ENCODE measurements at regions not wholly inside any gene's neighbourhood (a gene's known extent, or its start where the extent isn't known, plus 50 kb on each side); places are given as distances from the start of the nearest gene placed in this dataset.
A peak's percentile ranks its signal among the peaks of the same experiment; 100 is the strongest.

DNA sequence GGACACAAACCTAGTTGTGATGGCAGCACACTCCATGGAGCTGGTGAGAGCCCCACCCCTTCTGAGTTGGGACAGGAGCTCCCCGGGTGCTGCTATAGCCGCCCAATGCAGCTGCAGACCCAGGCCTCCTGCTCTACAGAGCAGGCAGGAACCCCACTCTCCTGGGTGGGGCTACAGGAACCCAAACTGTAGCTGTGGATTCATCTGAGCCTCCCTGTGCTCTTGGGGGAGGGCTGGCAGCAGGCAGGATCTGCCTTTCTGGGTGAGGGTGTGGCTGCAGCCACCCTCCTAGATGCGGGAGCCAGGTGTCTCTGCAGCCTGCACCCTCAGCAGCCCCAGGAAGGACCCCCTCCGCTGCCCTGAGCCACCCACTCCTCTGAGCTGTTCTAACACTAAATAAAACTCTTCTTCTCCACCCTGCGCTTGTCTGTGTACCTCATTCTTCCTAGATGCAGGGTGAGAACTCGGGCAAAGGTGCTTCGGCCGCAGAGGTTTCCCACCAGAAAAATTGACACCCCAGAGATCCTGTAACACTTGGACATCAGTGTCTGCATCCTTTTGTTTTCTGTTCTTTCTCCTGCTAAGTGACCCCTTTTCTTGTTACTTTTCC, 55.2 kb upstream of the KIF13A start:
- Histone ChIP-seq H3K4me3 (no peak overlapping the region), H3K79me2 (ENCODE audit: control insufficient read depth, insufficient read depth, low read length) (no peaks in the 10 kb centered on the region), H3K27ac (ENCODE audit: extremely low read depth, low read depth, low read length) (no peak overlapping the region), H2AFZ (ENCODE audit: low read depth, low read length) (peak overlapping the region; percentile 91), H3K27me3 (ENCODE audit: control insufficient read depth in 2 of 2, insufficient read depth in 2 of 2, low read length in 2 of 2) (no peaks in the 10 kb centered on the region), H3K4me1 (replicated peaks in 1 of 2; ENCODE audit: control insufficient read depth in 2 of 2, insufficient read depth in 2 of 2, low read length in 2 of 2) (peaks cover 13 to 17% of the 10 kb centered on the region in 2 experiments), H3K9ac (ENCODE audit: insufficient read depth in 1 of 2, low read depth in 2 of 2, low read length in 2 of 2) (peak overlapping the region in 1 of 2 experiments; percentile 71; a peak in 2 of 4 replicates), H4K20me1 (replicated peaks; ENCODE audit: control insufficient read depth, insufficient read depth, low read length) (no peaks in the 10 kb centered on the region), H3K4me2 (ENCODE audit: insufficient read depth, low read length) (no peak overlapping the region), H3K9me3 (replicated peaks; ENCODE audit: control insufficient read depth, insufficient read depth, low read depth, low read length) (no peaks in the 10 kb centered on the region), H3K36me3 (ENCODE audit: control insufficient read depth, insufficient read depth, low read length) (no peaks in the 10 kb centered on the region), H3K9me1 (ENCODE audit: control insufficient read depth, insufficient read depth, low read length) (no peaks in the 10 kb centered on the region)
- BruUV-seq (replicated peaks), result no TSS peak
- ChIA-PET POLR2A (interaction anchor here (0.6 kb wide), 1 partner anchor 80 kb away, joined by 3 read pairs; no protein-coding TSS in a partner anchor), CTCF (ENCODE audit: low intra/inter-chr PET ratio) (no interaction called here)
- in situ Hi-C loops (cut with MboI), result no loop called here
- TF ChIP-seq DPF2 (IDR thresholded peaks at IDR 0.05) (no peak), CCNT2 (IDR thresholded peaks at IDR 0.05; ENCODE audit: borderline replicate concordance, extremely low read depth, insufficient read length, low read depth, low read length) (no peak), JUN (IDR thresholded peaks at IDR 0.05; ENCODE audit: borderline replicate concordance, low read depth, low read length) (no peak), JUN (CRISPR knock-in tag; IDR thresholded peaks at IDR 0.05; ENCODE audit: borderline replicate concordance) (no peak), KAT2B (IDR thresholded peaks at IDR 0.05; ENCODE audit: low read depth, low read length) (no peak), MEF2D (tag; conservative IDR thresholded peaks at IDR 0.05; ENCODE audit: low read depth) (no peak), XRCC5 (IDR thresholded peaks at IDR 0.05; ENCODE audit: low read depth, low read length) (no peak), NCOA4 (IDR thresholded peaks at IDR 0.05; ENCODE audit: partially characterized antibody) (no peak), PHTF2 (CRISPR knock-in tag; IDR thresholded peaks at IDR 0.05) (no peak), SMAD3 (CRISPR knock-in tag; conservative IDR thresholded peaks at IDR 0.05) (no peak)
- TF ChIP-seq, protein P1, sequence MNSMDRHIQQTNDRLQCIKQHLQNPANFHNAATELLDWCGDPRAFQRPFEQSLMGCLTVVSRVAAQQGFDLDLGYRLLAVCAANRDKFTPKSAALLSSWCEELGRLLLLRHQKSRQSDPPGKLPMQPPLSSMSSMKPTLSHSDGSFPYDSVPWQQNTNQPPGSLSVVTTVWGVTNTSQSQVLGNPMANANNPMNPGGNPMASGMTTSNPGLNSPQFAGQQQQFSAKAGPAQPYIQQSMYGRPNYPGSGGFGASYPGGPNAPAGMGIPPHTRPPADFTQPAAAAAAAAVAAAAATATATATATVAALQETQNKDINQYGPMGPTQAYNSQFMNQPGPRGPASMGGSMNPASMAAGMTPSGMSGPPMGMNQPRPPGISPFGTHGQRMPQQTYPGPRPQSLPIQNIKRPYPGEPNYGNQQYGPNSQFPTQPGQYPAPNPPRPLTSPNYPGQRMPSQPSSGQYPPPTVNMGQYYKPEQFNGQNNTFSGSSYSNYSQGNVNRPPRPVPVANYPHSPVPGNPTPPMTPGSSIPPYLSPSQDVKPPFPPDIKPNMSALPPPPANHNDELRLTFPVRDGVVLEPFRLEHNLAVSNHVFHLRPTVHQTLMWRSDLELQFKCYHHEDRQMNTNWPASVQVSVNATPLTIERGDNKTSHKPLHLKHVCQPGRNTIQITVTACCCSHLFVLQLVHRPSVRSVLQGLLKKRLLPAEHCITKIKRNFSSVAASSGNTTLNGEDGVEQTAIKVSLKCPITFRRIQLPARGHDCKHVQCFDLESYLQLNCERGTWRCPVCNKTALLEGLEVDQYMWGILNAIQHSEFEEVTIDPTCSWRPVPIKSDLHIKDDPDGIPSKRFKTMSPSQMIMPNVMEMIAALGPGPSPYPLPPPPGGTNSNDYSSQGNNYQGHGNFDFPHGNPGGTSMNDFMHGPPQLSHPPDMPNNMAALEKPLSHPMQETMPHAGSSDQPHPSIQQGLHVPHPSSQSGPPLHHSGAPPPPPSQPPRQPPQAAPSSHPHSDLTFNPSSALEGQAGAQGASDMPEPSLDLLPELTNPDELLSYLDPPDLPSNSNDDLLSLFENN (IDR thresholded peaks at IDR 0.05; ENCODE audit: low read depth in 2 of 2, low read length in 2 of 2), result no peak
- TF ChIP-seq, protein P2, sequence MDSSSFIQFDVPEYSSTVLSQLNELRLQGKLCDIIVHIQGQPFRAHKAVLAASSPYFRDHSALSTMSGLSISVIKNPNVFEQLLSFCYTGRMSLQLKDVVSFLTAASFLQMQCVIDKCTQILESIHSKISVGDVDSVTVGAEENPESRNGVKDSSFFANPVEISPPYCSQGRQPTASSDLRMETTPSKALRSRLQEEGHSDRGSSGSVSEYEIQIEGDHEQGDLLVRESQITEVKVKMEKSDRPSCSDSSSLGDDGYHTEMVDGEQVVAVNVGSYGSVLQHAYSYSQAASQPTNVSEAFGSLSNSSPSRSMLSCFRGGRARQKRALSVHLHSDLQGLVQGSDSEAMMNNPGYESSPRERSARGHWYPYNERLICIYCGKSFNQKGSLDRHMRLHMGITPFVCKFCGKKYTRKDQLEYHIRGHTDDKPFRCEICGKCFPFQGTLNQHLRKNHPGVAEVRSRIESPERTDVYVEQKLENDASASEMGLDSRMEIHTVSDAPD (CRISPR knock-in tag; IDR thresholded peaks at IDR 0.05), result no peak
- TF ChIP-seq, protein P3, sequence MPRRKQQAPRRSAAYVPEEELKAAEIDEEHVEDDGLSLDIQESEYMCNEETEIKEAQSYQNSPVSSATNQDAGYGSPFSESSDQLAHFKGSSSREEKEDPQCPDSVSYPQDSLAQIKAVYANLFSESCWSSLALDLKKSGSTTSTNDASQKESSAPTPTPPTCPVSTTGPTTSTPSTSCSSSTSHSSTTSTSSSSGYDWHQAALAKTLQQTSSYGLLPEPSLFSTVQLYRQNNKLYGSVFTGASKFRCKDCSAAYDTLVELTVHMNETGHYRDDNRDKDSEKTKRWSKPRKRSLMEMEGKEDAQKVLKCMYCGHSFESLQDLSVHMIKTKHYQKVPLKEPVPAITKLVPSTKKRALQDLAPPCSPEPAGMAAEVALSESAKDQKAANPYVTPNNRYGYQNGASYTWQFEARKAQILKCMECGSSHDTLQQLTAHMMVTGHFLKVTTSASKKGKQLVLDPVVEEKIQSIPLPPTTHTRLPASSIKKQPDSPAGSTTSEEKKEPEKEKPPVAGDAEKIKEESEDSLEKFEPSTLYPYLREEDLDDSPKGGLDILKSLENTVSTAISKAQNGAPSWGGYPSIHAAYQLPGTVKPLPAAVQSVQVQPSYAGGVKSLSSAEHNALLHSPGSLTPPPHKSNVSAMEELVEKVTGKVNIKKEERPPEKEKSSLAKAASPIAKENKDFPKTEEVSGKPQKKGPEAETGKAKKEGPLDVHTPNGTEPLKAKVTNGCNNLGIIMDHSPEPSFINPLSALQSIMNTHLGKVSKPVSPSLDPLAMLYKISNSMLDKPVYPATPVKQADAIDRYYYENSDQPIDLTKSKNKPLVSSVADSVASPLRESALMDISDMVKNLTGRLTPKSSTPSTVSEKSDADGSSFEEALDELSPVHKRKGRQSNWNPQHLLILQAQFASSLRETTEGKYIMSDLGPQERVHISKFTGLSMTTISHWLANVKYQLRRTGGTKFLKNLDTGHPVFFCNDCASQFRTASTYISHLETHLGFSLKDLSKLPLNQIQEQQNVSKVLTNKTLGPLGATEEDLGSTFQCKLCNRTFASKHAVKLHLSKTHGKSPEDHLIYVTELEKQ (CRISPR knock-in tag; IDR thresholded peaks at IDR 0.05), result no peak
- ATAC-seq (peak; percentile 15), DNase-seq (ENCODE audit: extremely low read depth in 1 of 4, low spot score in 3 of 4) (no peak), FAIRE-seq (no peak)
- intact Hi-C loops (cut with micrococcal nuclease), result no loop called here
- WGBS (ENCODE audit: insufficient coverage, low coverage, missing lambda C conversion rate), result 77% methylated on average over 8 of the region's 8 CpGs
